HUES64 (cell line): ENCODE measurements at regions not wholly inside any gene's neighbourhood (a gene's known extent, or its start where the extent isn't known, plus 50 kb on each side); places are given as distances from the start of the nearest gene placed in this dataset.

Experiments used
- H3K27ac ChIP-seq: 2 replicates; pipeline ENCODE4 v1.7.0; 2013; ENCODE audit warnings: low read depth, low read length, inconsistent platforms
- H3K27me3 ChIP-seq: 2 replicates; pipeline ENCODE4 v1.6.1; 2013; ENCODE audit warnings: mild to moderate bottlenecking, low read length; ENCODE audit not compliant: insufficient read depth
- H3K36me3 ChIP-seq: 2 replicates; pipeline ENCODE4 v1.6.1; 2013; ENCODE audit warnings: mild to moderate bottlenecking, low read length; ENCODE audit not compliant: insufficient read depth
- H3K4me1 ChIP-seq: 2 replicates; pipeline ENCODE4 v1.6.1; 2013; ENCODE audit warnings: mild to moderate bottlenecking, low read length, moderate library complexity; ENCODE audit not compliant: insufficient read depth
- H3K4me3 ChIP-seq: 2 replicates; pipeline ENCODE4 v1.5.1; 2013; ENCODE audit warnings: mild to moderate bottlenecking, low read length, moderate library complexity
- H3K9ac ChIP-seq: 2 replicates; pipeline ENCODE4 v1.6.1; 2013; ENCODE audit warnings: mild to moderate bottlenecking, low read depth, low read length
- H3K9me3 ChIP-seq: 2 replicates; pipeline ENCODE4 v1.6.1; 2013; ENCODE audit warnings: low read depth, low read length; ENCODE audit not compliant: insufficient read depth
- WGBS: fragments of 150-250, 120-280 bp; methylation state at CpG from one replicate; pipeline ENCODE4 v1.1.7; 2013; ENCODE audit warnings: missing lambda C conversion rate; 5-methylcytosine and 5-hydroxymethylcytosine counted together

- Histone ChIP-seq H3K9ac (no peak overlapping the region), H3K4me1 (peaks cover 6% of the 10 kb centered on the region; the same call in 1 of the 2 replicates), H3K27me3 (no peaks in the 10 kb centered on the region), H3K27ac (no peak overlapping the region), H3K9me3 (no peaks in the 10 kb centered on the region), H3K4me3 (no peak overlapping the region), H3K36me3 (no peaks in the 10 kb centered on the region)
- WGBS, result 73% methylated on average over 1 of the region's 1 CpG
These were observed 851.6 kb downstream of the CENPC start for GRCh38 chr4:66693694-66694093.

GRCh38 chr4:66691101-66691500 lies 854.2 kb downstream of the CENPC start:
- no peaks in the 10 kb centered on the region for H3K36me3 ChIP-seq
- 70% methylated on average over 4 of the region's 4 CpGs for WGBS

GRCh38 chr4:66688674-66689073 lies 856.6 kb downstream of the CENPC start:
- H3K36me3 ChIP-seq, result no peaks in the 10 kb centered on the region
- H3K27me3 ChIP-seq, result no peaks in the 10 kb centered on the region
- WGBS, result 71% methylated on average over 2 of the region's 3 CpGs
- no peak overlapping the region for H3K27ac ChIP-seq
- no peaks in the 10 kb centered on the region for H3K9me3 ChIP-seq
- H3K4me1 ChIP-seq, result peaks cover 2% of the 10 kb centered on the region; the same call in 1 of the 2 replicates
- no peak overlapping the region for H3K9ac ChIP-seq
- H3K4me3 ChIP-seq, result no peak overlapping the region

More at GRCh38 chr4:66691101-66691500, 854.2 kb downstream of the CENPC start:
- H3K4me1 ChIP-seq, result peaks cover 6% of the 10 kb centered on the region; the same call in 1 of the 2 replicates
- no peak overlapping the region for H3K4me3 ChIP-seq
- H3K27ac ChIP-seq, result no peak overlapping the region
- H3K27me3 ChIP-seq, result no peaks in the 10 kb centered on the region
- H3K9me3 ChIP-seq, result no peaks in the 10 kb centered on the region
- H3K9ac ChIP-seq, result no peak overlapping the region

GRCh38 chr4:66687459-66687858 lies 857.8 kb downstream of the CENPC start:
- H3K4me3 ChIP-seq, result no peak overlapping the region
- H3K9me3 ChIP-seq, result no peaks in the 10 kb centered on the region
- no peaks in the 10 kb centered on the region for H3K36me3 ChIP-seq
- H3K9ac ChIP-seq, result no peak overlapping the region
- H3K27ac ChIP-seq, result no peak overlapping the region
- H3K4me1 ChIP-seq, result no peaks in the 10 kb centered on the region
- 92% methylated on average over 1 of the region's 2 CpGs for WGBS
- H3K27me3 ChIP-seq, result no peaks in the 10 kb centered on the region

- no peak overlapping the region for H3K27ac ChIP-seq
- H3K4me1 ChIP-seq, result no peaks in the 10 kb centered on the region
- no peak overlapping the region for H3K9ac ChIP-seq
- no peak overlapping the region for H3K4me3 ChIP-seq
- H3K9me3 ChIP-seq, result no peaks in the 10 kb centered on the region
- H3K27me3 ChIP-seq, result no peaks in the 10 kb centered on the region
- H3K36me3 ChIP-seq, result no peaks in the 10 kb centered on the region
These were observed 863.3 kb downstream of the CENPC start for GRCh38 chr4:66681962-66682361.

- Histone ChIP-seq H3K27ac (no peak overlapping the region), H3K4me1 (no peaks in the 10 kb centered on the region), H3K9ac (no peak overlapping the region), H3K4me3 (no peak overlapping the region), H3K36me3 (no peaks in the 10 kb centered on the region), H3K9me3 (no peaks in the 10 kb centered on the region), H3K27me3 (no peaks in the 10 kb centered on the region)
- whole genome bisulfite sequencing, result 88% methylated on average over 1 of the region's 1 CpG
These were observed 878.1 kb downstream of the CENPC start for GRCh38 chr4:66667249-66667648.

- no peaks in the 10 kb centered on the region for H3K4me1 ChIP-seq
- no peak overlapping the region for H3K4me3 ChIP-seq
- WGBS, result 85% methylated on average over 3 of the region's 3 CpGs
- H3K27ac ChIP-seq, result no peak overlapping the region
- H3K9me3 ChIP-seq, result no peaks in the 10 kb centered on the region
- no peaks in the 10 kb centered on the region for H3K36me3 ChIP-seq
- no peak overlapping the region for H3K9ac ChIP-seq
- no peaks in the 10 kb centered on the region for H3K27me3 ChIP-seq
These were observed 882.7 kb downstream of the CENPC start for GRCh38 chr4:66662620-66663019.

- Histone ChIP-seq H3K36me3 (no peaks in the 10 kb centered on the region), H3K9ac (no peak overlapping the region), H3K27ac (no peak overlapping the region), H3K9me3 (no peaks in the 10 kb centered on the region), H3K4me1 (no peaks in the 10 kb centered on the region), H3K27me3 (no peaks in the 10 kb centered on the region), H3K4me3 (no peak overlapping the region)
- 80% methylated on average over 1 of the region's 2 CpGs for WGBS
These were observed 886.5 kb downstream of the CENPC start for GRCh38 chr4:66658809-66659208.

GRCh38 chr4:66655505-66655904 lies 889.8 kb downstream of the CENPC start:
- H3K36me3 ChIP-seq, result no peaks in the 10 kb centered on the region
- H3K4me3 ChIP-seq, result no peak overlapping the region
- no peaks in the 10 kb centered on the region for H3K27me3 ChIP-seq
- no peak overlapping the region for H3K27ac ChIP-seq
- H3K4me1 ChIP-seq, result no peaks in the 10 kb centered on the region
- H3K9me3 ChIP-seq, result no peaks in the 10 kb centered on the region
- H3K9ac ChIP-seq, result no peak overlapping the region
- over 99% methylated on average over 2 of the region's 2 CpGs for WGBS

- Histone ChIP-seq H3K27ac (no peak overlapping the region), H3K36me3 (no peaks in the 10 kb centered on the region), H3K4me3 (no peak overlapping the region), H3K27me3 (no peaks in the 10 kb centered on the region), H3K9ac (no peak overlapping the region), H3K4me1 (no peaks in the 10 kb centered on the region), H3K9me3 (no peaks in the 10 kb centered on the region)
- 100% methylated on average over 1 of the region's 2 CpGs for WGBS
These were observed 891.4 kb downstream of the CENPC start for GRCh38 chr4:66653937-66654336.

- H3K27ac ChIP-seq, result no peak overlapping the region
- WGBS, result 86% methylated on average over 2 of the region's 2 CpGs
- H3K27me3 ChIP-seq, result no peaks in the 10 kb centered on the region
- no peaks in the 10 kb centered on the region for H3K9me3 ChIP-seq
- no peak overlapping the region for H3K9ac ChIP-seq
- no peaks in the 10 kb centered on the region for H3K36me3 ChIP-seq
- H3K4me1 ChIP-seq, result 0 out of 2 replicates have a peak, but pooled peaks cover 3% of the 10 kb centered on the region
- H3K4me3 ChIP-seq, result no peak overlapping the region
These were observed 896.1 kb downstream of the CENPC start for GRCh38 chr4:66649236-66649635.

GRCh38 chr4:66647926-66648325 lies 897.4 kb downstream of the CENPC start:
- Histone ChIP-seq H3K27ac (no peak overlapping the region), H3K4me3 (no peak overlapping the region), H3K4me1 (0 out of 2 replicates have a peak, but pooled peaks cover 6% of the 10 kb centered on the region), H3K9ac (no peak overlapping the region), H3K36me3 (no peaks in the 10 kb centered on the region), H3K27me3 (no peaks in the 10 kb centered on the region), H3K9me3 (no peaks in the 10 kb centered on the region)
- 100% methylated on average over 1 of the region's 3 CpGs for WGBS
